ENCODE measurements at regions not wholly inside any gene's neighbourhood (a gene's known extent, or its start where the extent isn't known, plus 50 kb on each side); places are given as distances from the start of the nearest gene placed in this dataset.

- intact Hi-C loops (cut with DNase I; ENCODE audit: low total_unique reads) (no loop called here), in situ Hi-C loops (cut with MboI; ENCODE audit: low pct_ligation_motif_present in 1 of 4, low pct_unique_long_range_greater_than_20kb in 1 of 4, low sequenced_read_pairs in 3 of 4) (no loop called here)
Observed at GRCh38 chr4:187098429-187098828, 374.8 kb upstream of the FAT1 start.

GRCh38 chr4:187103351-187103750 lies 379.7 kb upstream of the FAT1 start:
- no peak overlapping the region for H3K27ac ChIP-seq
- 72 to 90% methylated on average over 4 of the region's 4 CpGs for WGBS, 2 donors (ENCODE audit: low coverage in 1 of 2)
- H3K4me1 ChIP-seq, result no peaks in the 10 kb centered on the region
- intact Hi-C loops (cut with DNase I; ENCODE audit: low total_unique reads), result no loop called here
- DNase-seq, result no peak
- H3K36me3 ChIP-seq, result no peaks in the 10 kb centered on the region
- no peaks in the 10 kb centered on the region for H3K9me3 ChIP-seq
- H3K4me3 ChIP-seq, result no peak overlapping the region
- in situ Hi-C loops (cut with MboI; ENCODE audit: low pct_ligation_motif_present in 1 of 4, low pct_unique_long_range_greater_than_20kb in 1 of 4, low sequenced_read_pairs in 3 of 4), result no loop called here
- TF ChIP-seq EP300 (IDR thresholded peaks at IDR 0.05; ENCODE audit: low read depth), result no peak
- TF ChIP-seq POLR2A (IDR thresholded peaks at IDR 0.05), result no peak
- TF ChIP-seq CTCF (IDR thresholded peaks at IDR 0.05), result no peak
- no peak for TF ChIP-seq POLR2AphosphoS5 (IDR thresholded peaks at IDR 0.05)
- no peaks in the 10 kb centered on the region for H3K27me3 ChIP-seq

More at GRCh38 chr4:187098429-187098828, 374.8 kb upstream of the FAT1 start:
- Histone ChIP-seq H3K9me3 (peaks cover 0 to 6% of the 10 kb centered on the region in 2 donors), H3K4me3 (no peak overlapping the region), H3K4me1 (no peaks in the 10 kb centered on the region), H3K36me3 (no peaks in the 10 kb centered on the region), H3K27me3 (no peaks in the 10 kb centered on the region), H3K27ac (no peak overlapping the region)
- no peak for TF ChIP-seq CTCF (IDR thresholded peaks at IDR 0.05)
- TF ChIP-seq EP300 (IDR thresholded peaks at IDR 0.05; ENCODE audit: low read depth), result no peak
- TF ChIP-seq POLR2AphosphoS5 (IDR thresholded peaks at IDR 0.05), result no peak
- DNase-seq, result no peak
- 46 to 65% methylated on average over 2 of the region's 2 CpGs for WGBS, 2 donors (ENCODE audit: low coverage in 1 of 2)

GRCh38 chr4:187108845-187109244 lies 385.2 kb upstream of the FAT1 start:
- Histone ChIP-seq H3K4me3 (no peak overlapping the region), H3K27me3 (no peaks in the 10 kb centered on the region), H3K36me3 (no peaks in the 10 kb centered on the region), H3K27ac (no peak overlapping the region), H3K4me1 (no peaks in the 10 kb centered on the region), H3K9me3 (no peaks in the 10 kb centered on the region)
- TF ChIP-seq EP300 (IDR thresholded peaks at IDR 0.05; ENCODE audit: low read depth) (no peak), CTCF (IDR thresholded peaks at IDR 0.05) (no peak), POLR2A (IDR thresholded peaks at IDR 0.05) (no peak), POLR2AphosphoS5 (IDR thresholded peaks at IDR 0.05) (no peak)
- in situ Hi-C loops (cut with MboI; ENCODE audit: low pct_ligation_motif_present in 1 of 4, low pct_unique_long_range_greater_than_20kb in 1 of 4, low sequenced_read_pairs in 3 of 4) (no loop called here), intact Hi-C loops (cut with DNase I; ENCODE audit: low total_unique reads) (no loop called here)
- no peak for DNase-seq
- WGBS, 2 donors (ENCODE audit: low coverage in 1 of 2), result 79% methylated on average over 3 of the region's 3 CpGs

GRCh38 chr4:187109636-187110035 lies 386.0 kb upstream of the FAT1 start:
- intact Hi-C loops (cut with DNase I; ENCODE audit: low total_unique reads) (no loop called here), in situ Hi-C loops (cut with MboI; ENCODE audit: low pct_ligation_motif_present in 1 of 4, low pct_unique_long_range_greater_than_20kb in 1 of 4, low sequenced_read_pairs in 3 of 4) (no loop called here)
- Histone ChIP-seq H3K4me3 (no peak overlapping the region), H3K9me3 (no peaks in the 10 kb centered on the region), H3K4me1 (no peaks in the 10 kb centered on the region), H3K27ac (no peak overlapping the region), H3K27me3 (no peaks in the 10 kb centered on the region), H3K36me3 (no peaks in the 10 kb centered on the region)
- 78 to 81% methylated on average over 7 of the region's 7 CpGs for WGBS, 2 donors (ENCODE audit: low coverage in 1 of 2)
- TF ChIP-seq POLR2A (IDR thresholded peaks at IDR 0.05) (no peak), EP300 (IDR thresholded peaks at IDR 0.05; ENCODE audit: low read depth) (no peak), POLR2AphosphoS5 (IDR thresholded peaks at IDR 0.05) (no peak), CTCF (IDR thresholded peaks at IDR 0.05) (no peak)
- no peak for DNase-seq

Measured in transverse colon (tissue), 4 donors.